ENCODE measurements at regions not wholly inside any gene's neighbourhood (a gene's known extent, or its start where the extent isn't known, plus 50 kb on each side); places are given as distances from the start of the nearest gene placed in this dataset.

- no peak for TF ChIP-seq CSRNP3 (CRISPR knock-in tag; IDR thresholded peaks at IDR 0.05)
- TF ChIP-seq TSHZ2 (CRISPR knock-in tag; IDR thresholded peaks at IDR 0.05) = no peak
Observed at GRCh38 chr15:98330692-98331435, 317.5 kb upstream of the IGF1R start.
